H9 (cell line): ENCODE measurements at regions not wholly inside any gene's neighbourhood (a gene's known extent, or its start where the extent isn't known, plus 50 kb on each side); places are given as distances from the start of the nearest gene placed in this dataset.

ENCODE experiments used
- DNase-seq: peaks from one replicate; pipeline ENCODE4 v3.0.0-alpha.2; 2017
- H2AFZ ChIP-seq: one replicate; pipeline ENCODE4 v1.6.1; 2013; ENCODE audit warnings: mild to moderate bottlenecking, low read length, control low read depth, moderate library complexity
- H2AK5ac ChIP-seq: 2 replicates; pipeline ENCODE4 v1.6.1; 2013; ENCODE audit warnings: low read length, control low read depth, mixed read lengths; ENCODE audit not compliant: insufficient read length
- H2BK120ac ChIP-seq: one replicate; pipeline ENCODE4 v1.6.1; 2013; ENCODE audit warnings: low read depth, mild to moderate bottlenecking, low read length, control low read depth, inconsistent platforms; ENCODE audit not compliant: poor library complexity, severe bottlenecking
- H2BK12ac ChIP-seq: 2 replicates; pipeline ENCODE4 v1.6.1; 2013; ENCODE audit warnings: low read length, control low read depth, mixed read lengths, low read depth; ENCODE audit not compliant: insufficient read length
- H2BK15ac ChIP-seq: 2 replicates; pipeline ENCODE4 v1.6.1; 2013; ENCODE audit warnings: low read depth, low read length, control low read depth
- H2BK20ac ChIP-seq: one replicate; pipeline ENCODE4 v1.6.1; 2013; ENCODE audit warnings: low read depth, mild to moderate bottlenecking, low read length, control low read depth, inconsistent platforms; ENCODE audit not compliant: poor library complexity, severe bottlenecking
- H2BK5ac ChIP-seq: 2 replicates; pipeline ENCODE4 v1.6.1; 2013; ENCODE audit warnings: low read length, control low read depth, mixed read lengths; ENCODE audit not compliant: insufficient read length
- H3K14ac ChIP-seq: 2 replicates; pipeline ENCODE4 v1.6.1; 2013; ENCODE audit warnings: low read length, control low read depth; ENCODE audit not compliant: insufficient read depth
- H3K18ac ChIP-seq: 2 replicates; pipeline ENCODE4 v1.6.1; 2013; ENCODE audit warnings: low read depth, mild to moderate bottlenecking, mixed read lengths, low read length, control low read depth; ENCODE audit not compliant: insufficient read length
- H3K23ac ChIP-seq: 2 replicates; pipeline ENCODE4 v1.6.1; 2013; ENCODE audit warnings: low read length, control low read depth, mixed read lengths, low read depth; ENCODE audit not compliant: insufficient read length
- H3K23me2 ChIP-seq: 2 replicates; pipeline ENCODE4 v1.6.1; 2013; ENCODE audit warnings: low read depth, mild to moderate bottlenecking, mixed read lengths, low read length, control low read depth; ENCODE audit not compliant: insufficient read length, poor library complexity, severe bottlenecking
- H3K27ac ChIP-seq: 2 replicates; pipeline ENCODE4 v1.5.1; 2013; ENCODE audit warnings: low read length, control low read depth, mixed read lengths, low read depth; ENCODE audit not compliant: insufficient read length
- H3K27me3 ChIP-seq: 2 replicates; pipeline ENCODE4 v1.6.1; 2013; ENCODE audit warnings: low read length, control low read depth, inconsistent platforms; ENCODE audit not compliant: insufficient read depth
- H3K4ac ChIP-seq: 2 replicates; pipeline ENCODE4 v1.6.1; 2013; ENCODE audit warnings: low read depth, mild to moderate bottlenecking, control low read depth, inconsistent platforms, low read length, moderate library complexity
- H3K4me1 ChIP-seq: 2 replicates; pipeline ENCODE4 v1.6.1; 2013; ENCODE audit warnings: low read length, control low read depth, inconsistent platforms; ENCODE audit not compliant: insufficient read depth
- H3K4me2 ChIP-seq: 2 replicates; pipeline ENCODE4 v1.6.1; 2013; ENCODE audit warnings: low read length, control low read depth, mixed read lengths; ENCODE audit not compliant: insufficient read length, insufficient read depth
- H3K56ac ChIP-seq: 2 replicates; pipeline ENCODE4 v1.6.1; 2013; ENCODE audit warnings: low read depth, mild to moderate bottlenecking, mixed read lengths, low read length, control low read depth; ENCODE audit not compliant: insufficient read length
- H3K79me1 ChIP-seq: 2 replicates; pipeline ENCODE4 v1.6.1; 2013; ENCODE audit warnings: low read depth, mild to moderate bottlenecking, moderate library complexity, low read length, control low read depth, inconsistent platforms; ENCODE audit not compliant: insufficient read depth, poor library complexity, severe bottlenecking
- H3K79me2 ChIP-seq: 2 replicates; pipeline ENCODE4 v1.6.1; 2013; ENCODE audit warnings: low read length, control low read depth, inconsistent platforms; ENCODE audit not compliant: insufficient read depth
- H3K9ac ChIP-seq: 2 replicates; pipeline ENCODE4 v1.6.1; 2013; ENCODE audit warnings: low read length, control low read depth, mixed read lengths; ENCODE audit not compliant: insufficient read length; ENCODE audit errors: extremely low read depth
- H3K9me3 ChIP-seq: one replicate; pipeline ENCODE4 v1.6.1; 2013; ENCODE audit warnings: low read depth, low read length, inconsistent platforms; ENCODE audit not compliant: control insufficient read depth
- H3T11ph ChIP-seq: one replicate; pipeline ENCODE4 v1.6.1; 2013; ENCODE audit warnings: mild to moderate bottlenecking, low read length, control low read depth, inconsistent platforms
- H4K20me1 ChIP-seq: one replicate; pipeline ENCODE4 v1.6.1; 2013; ENCODE audit not compliant: control insufficient read depth, insufficient read length, insufficient read depth
- H4K5ac ChIP-seq: 2 replicates; pipeline ENCODE4 v1.6.1; 2013; ENCODE audit warnings: low read depth, mild to moderate bottlenecking, mixed read lengths, low read length, control low read depth; ENCODE audit not compliant: insufficient read length
- H4K8ac ChIP-seq: replicated peaks from 2 replicates; pipeline ENCODE4 v1.6.1; 2013; ENCODE audit warnings: low read length, control low read depth, mixed read lengths, low read depth; ENCODE audit not compliant: insufficient read length
- H4K91ac ChIP-seq: 2 replicates; pipeline ENCODE4 v1.6.1; 2013; ENCODE audit warnings: low read depth, mild to moderate bottlenecking, moderate library complexity, mixed read lengths, low read length, control low read depth; ENCODE audit not compliant: insufficient read length
- H3K27ac Mint-ChIP-seq, 3 experiments: 2 replicates in 2 of 3; 3 replicates in 1 of 3; pipeline ENCODE4 v1.8.0; 2020 to 2021; ENCODE audit warnings: mixed read lengths in 3 of 3, mild to moderate bottlenecking in 1 of 3, moderate library complexity in 1 of 3
- H3K27me3 Mint-ChIP-seq: 2 replicates; pipeline ENCODE4 v1.8.0; 2021; ENCODE audit warnings: low read depth, mild to moderate bottlenecking, moderate library complexity, mixed read lengths
- H3K36me3 Mint-ChIP-seq, 3 experiments: 2 replicates in 2 of 3; 3 replicates in 1 of 3; pipeline ENCODE4 v1.8.0; 2020 to 2021; ENCODE audit warnings: low read depth in 3 of 3, mixed read lengths in 3 of 3; ENCODE audit not compliant: insufficient read depth in 1 of 3
- H3K4me1 Mint-ChIP-seq, 2 experiments: 2 replicates each; pipeline ENCODE4 v1.8.0; 2020; ENCODE audit warnings: mixed read lengths in 2 of 2
- H3K4me3 Mint-ChIP-seq, 2 experiments: 2 replicates in 1 of 2; 3 replicates in 1 of 2; pipeline ENCODE4 v1.8.0; 2020 to 2021; ENCODE audit warnings: mild to moderate bottlenecking in 2 of 2, mixed read lengths in 2 of 2, moderate library complexity in 1 of 2
- H3K9me3 Mint-ChIP-seq, 2 experiments: 2 replicates in 1 of 2; 3 replicates in 1 of 2; pipeline ENCODE4 v1.8.0; 2020; ENCODE audit warnings: mild to moderate bottlenecking in 2 of 2, mixed read lengths in 2 of 2, moderate library complexity in 1 of 2
- WGBS: extraction: QIAGEN DNeasy Blood & Tissue Kit; methylation state at CpG from one replicate; pipeline ENCODE4 v1.1.7; 2013; ENCODE audit warnings: missing lambda C conversion rate, low lambda C conversion rate, mixed read lengths; ENCODE audit not compliant: insufficient read length; ENCODE audit errors: extremely low coverage; 5-methylcytosine and 5-hydroxymethylcytosine counted together
- TF ChIP-seq, protein P1 (sequence below): fragments of 200-600 bp; sonication (generic); conservative IDR thresholded peaks from 3 replicates; pipeline ENCODE4 v1.8.0; 2021; ENCODE audit warnings: antibody characterized with exemption, mild to moderate bottlenecking

GRCh38 chr22:48276994-48277867 lies 1514.8 kb downstream of the TBC1D22A start:
- Histone ChIP-seq H4K8ac (no peak overlapping the region), H2AK5ac (no peak overlapping the region), H3K18ac (no peak overlapping the region), H2BK15ac (no peak overlapping the region), H3K27me3 (no peaks in the 10 kb centered on the region), H3T11ph (no peak overlapping the region), H2BK12ac (no peak overlapping the region), H4K20me1 (no peaks in the 10 kb centered on the region), H3K4me2 (no peak overlapping the region), H3K79me1 (no peaks in the 10 kb centered on the region), H3K14ac (no peak overlapping the region), H3K4ac (no peak overlapping the region), H2BK5ac (no peak overlapping the region), H2AFZ (no peak overlapping the region), H3K79me2 (no peaks in the 10 kb centered on the region), H4K91ac (no peak overlapping the region), H2BK120ac (no peak overlapping the region), H3K9ac (no peak overlapping the region), H3K23me2 (no peaks in the 10 kb centered on the region), H3K9me3 (no peaks in the 10 kb centered on the region), H3K4me1 (peaks cover 5% of the 10 kb centered on the region; the same call in 1 of the 2 replicates), H3K23ac (no peak overlapping the region), H4K5ac (no peak overlapping the region), H2BK20ac (no peak overlapping the region), H3K56ac (no peak overlapping the region), H3K27ac (no peak overlapping the region)
- no peak overlapping the region for H3K4me3 Mint-ChIP-seq
- DNase-seq = no peak
- peaks cover 18 to 25% of the 10 kb centered on the region in 2 experiments for H3K4me1 Mint-ChIP-seq
- H3K27ac Mint-ChIP-seq = no peak overlapping the region
- peaks cover 16% of the 10 kb centered on the region for H3K27me3 Mint-ChIP-seq
- peaks cover 0 to 13% (median 0%) of the 10 kb centered on the region in 3 experiments; a peak in 4 of 7 replicates for H3K36me3 Mint-ChIP-seq
- WGBS = no CpG with 5 or more reads among the region's 20 CpGs
- TF ChIP-seq, protein P1, sequence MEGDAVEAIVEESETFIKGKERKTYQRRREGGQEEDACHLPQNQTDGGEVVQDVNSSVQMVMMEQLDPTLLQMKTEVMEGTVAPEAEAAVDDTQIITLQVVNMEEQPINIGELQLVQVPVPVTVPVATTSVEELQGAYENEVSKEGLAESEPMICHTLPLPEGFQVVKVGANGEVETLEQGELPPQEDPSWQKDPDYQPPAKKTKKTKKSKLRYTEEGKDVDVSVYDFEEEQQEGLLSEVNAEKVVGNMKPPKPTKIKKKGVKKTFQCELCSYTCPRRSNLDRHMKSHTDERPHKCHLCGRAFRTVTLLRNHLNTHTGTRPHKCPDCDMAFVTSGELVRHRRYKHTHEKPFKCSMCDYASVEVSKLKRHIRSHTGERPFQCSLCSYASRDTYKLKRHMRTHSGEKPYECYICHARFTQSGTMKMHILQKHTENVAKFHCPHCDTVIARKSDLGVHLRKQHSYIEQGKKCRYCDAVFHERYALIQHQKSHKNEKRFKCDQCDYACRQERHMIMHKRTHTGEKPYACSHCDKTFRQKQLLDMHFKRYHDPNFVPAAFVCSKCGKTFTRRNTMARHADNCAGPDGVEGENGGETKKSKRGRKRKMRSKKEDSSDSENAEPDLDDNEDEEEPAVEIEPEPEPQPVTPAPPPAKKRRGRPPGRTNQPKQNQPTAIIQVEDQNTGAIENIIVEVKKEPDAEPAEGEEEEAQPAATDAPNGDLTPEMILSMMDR = no peak
- peaks cover 12 to 14% of the 10 kb centered on the region in 2 experiments for H3K9me3 Mint-ChIP-seq
